ENCODE measurements at regions not wholly inside any gene's neighbourhood (a gene's known extent, or its start where the extent isn't known, plus 50 kb on each side); places are given as distances from the start of the nearest gene placed in this dataset.

- no peak for TF ChIP-seq POLR2AphosphoS5 (IDR thresholded peaks at IDR 0.05)
- TF ChIP-seq, protein P1, sequence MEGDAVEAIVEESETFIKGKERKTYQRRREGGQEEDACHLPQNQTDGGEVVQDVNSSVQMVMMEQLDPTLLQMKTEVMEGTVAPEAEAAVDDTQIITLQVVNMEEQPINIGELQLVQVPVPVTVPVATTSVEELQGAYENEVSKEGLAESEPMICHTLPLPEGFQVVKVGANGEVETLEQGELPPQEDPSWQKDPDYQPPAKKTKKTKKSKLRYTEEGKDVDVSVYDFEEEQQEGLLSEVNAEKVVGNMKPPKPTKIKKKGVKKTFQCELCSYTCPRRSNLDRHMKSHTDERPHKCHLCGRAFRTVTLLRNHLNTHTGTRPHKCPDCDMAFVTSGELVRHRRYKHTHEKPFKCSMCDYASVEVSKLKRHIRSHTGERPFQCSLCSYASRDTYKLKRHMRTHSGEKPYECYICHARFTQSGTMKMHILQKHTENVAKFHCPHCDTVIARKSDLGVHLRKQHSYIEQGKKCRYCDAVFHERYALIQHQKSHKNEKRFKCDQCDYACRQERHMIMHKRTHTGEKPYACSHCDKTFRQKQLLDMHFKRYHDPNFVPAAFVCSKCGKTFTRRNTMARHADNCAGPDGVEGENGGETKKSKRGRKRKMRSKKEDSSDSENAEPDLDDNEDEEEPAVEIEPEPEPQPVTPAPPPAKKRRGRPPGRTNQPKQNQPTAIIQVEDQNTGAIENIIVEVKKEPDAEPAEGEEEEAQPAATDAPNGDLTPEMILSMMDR (IDR thresholded peaks at IDR 0.05) = no peak
- H3K4me1 ChIP-seq = no peaks in the 10 kb centered on the region
- H3K27ac ChIP-seq = no peak overlapping the region
- no peaks in the 10 kb centered on the region for H3K27me3 ChIP-seq
- no peak overlapping the region for H3K4me3 ChIP-seq
- H3K9me3 ChIP-seq = peaks cover 3 to 10% of the 10 kb centered on the region in 2 donors
- H3K36me3 ChIP-seq = no peaks in the 10 kb centered on the region
- DNase-seq (ENCODE audit: low spot score in 2 of 2) = no peak
- intact Hi-C loops (cut with DNase I; ENCODE audit: low total_unique reads) = loop anchor here (10.0 kb wide), 1 partner anchor 283 kb away; no protein-coding TSS in a partner anchor
Measured at GRCh38 chr3:127377801-127378655, 90.2 kb upstream of the PRR20G start.

DNA sequence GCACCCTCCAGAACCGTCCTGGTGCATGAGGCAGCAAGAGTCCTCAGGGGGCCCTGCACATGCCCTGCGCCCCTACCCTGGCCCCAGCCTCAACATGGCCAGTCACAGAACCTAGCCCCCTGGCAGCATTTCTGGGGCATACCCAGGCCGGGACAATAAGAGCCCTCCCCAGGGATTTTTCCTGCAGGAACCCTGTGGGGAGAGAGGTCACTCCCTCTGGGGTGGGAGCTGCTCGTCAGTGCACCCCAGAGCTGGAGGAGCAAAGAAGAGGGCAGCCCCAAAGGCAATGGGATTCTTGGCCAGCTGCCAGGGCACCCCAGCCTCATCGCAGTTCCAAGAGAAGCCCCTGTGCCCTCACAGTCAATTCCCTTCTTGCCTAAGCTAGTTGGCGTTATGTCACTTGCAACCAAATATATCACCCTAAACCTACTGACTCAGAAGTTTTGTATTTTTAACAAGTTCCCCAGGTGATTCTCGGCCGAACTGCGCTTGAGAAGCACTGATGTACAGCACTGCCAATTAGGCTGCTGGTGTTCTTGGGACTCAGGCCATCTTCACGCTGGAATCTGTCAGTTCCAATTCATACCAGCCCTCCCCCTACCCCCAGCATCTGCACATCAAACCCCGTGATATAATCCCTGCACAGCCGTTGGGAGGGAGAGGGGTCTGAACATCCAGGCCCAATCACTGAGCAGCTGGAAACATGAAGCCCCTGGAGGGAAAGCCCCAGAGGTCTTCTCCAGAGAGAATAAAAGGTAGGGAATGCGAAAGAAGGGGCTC is 87.5 kb upstream of the PRR20G start:
- Histone ChIP-seq H3K36me3 (no peaks in the 10 kb centered on the region), H3K9me3 (peaks cover 3 to 4% of the 10 kb centered on the region in 2 donors), H3K4me1 (no peaks in the 10 kb centered on the region), H3K4me3 (no peak overlapping the region), H3K27ac (no peak overlapping the region), H3K27me3 (peaks cover 0 to 8% of the 10 kb centered on the region in 2 donors)
- intact Hi-C loops (cut with DNase I; ENCODE audit: low total_unique reads) = loop anchor here (10.0 kb wide), 1 partner anchor 281 kb away; no protein-coding TSS in a partner anchor
- DNase-seq (ENCODE audit: low spot score in 2 of 2) = no peak
- TF ChIP-seq, protein P1 (IDR thresholded peaks at IDR 0.05) = no peak
- no peak for TF ChIP-seq POLR2AphosphoS5 (IDR thresholded peaks at IDR 0.05)

GRCh38 chr3:127374086-127375010 is 86.5 kb upstream of the PRR20G start:
- intact Hi-C loops (cut with DNase I; ENCODE audit: low total_unique reads) = loop anchor here (10.0 kb wide), 1 partner anchor 280 kb away; no protein-coding TSS in a partner anchor
- Histone ChIP-seq H3K27me3 (peaks cover 0 to 8% of the 10 kb centered on the region in 2 donors), H3K9me3 (peaks cover 3 to 4% of the 10 kb centered on the region in 2 donors), H3K27ac (no peak overlapping the region), H3K36me3 (no peaks in the 10 kb centered on the region), H3K4me3 (no peak overlapping the region), H3K4me1 (no peaks in the 10 kb centered on the region)
- no peak for DNase-seq (ENCODE audit: low spot score in 2 of 2)
- TF ChIP-seq POLR2AphosphoS5 (IDR thresholded peaks at IDR 0.05) (no peak), POLR2A (IDR thresholded peaks at IDR 0.05) (no peak)
- TF ChIP-seq, protein P1 (IDR thresholded peaks at IDR 0.05) = no peak

DNA sequence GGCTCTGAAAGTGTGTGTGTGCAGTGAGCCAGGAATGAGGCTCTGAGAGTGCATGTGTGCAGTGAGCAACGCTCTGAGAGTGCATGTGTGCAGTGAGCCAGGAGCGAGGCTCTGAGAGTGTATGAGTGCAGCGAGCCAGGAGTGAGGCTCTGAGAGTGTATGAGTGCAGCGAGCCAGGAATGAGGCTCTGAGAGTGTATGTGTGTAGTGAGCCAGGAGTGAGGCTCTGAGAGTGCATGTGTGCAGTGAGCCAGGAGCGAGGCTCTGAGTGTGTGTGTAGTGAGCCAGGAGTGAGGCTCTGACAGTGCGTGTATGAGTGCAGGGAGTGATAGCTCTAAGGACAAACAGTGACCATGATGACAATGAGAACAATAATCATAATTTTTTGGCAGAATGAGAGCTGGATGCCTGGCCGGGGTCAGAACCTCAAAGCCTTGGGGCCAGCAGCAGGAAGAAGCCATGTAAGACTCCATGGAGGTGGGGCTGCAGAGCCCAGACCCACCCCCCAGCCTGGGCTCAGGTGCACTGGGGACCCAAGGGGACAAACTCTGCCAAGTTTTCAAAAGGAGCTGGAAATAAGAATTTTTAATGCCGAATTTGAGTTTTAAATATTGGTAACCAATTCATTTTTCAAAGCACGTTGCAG is 85.7 kb upstream of the PRR20G start:
- no peaks in the 10 kb centered on the region for H3K4me1 ChIP-seq
- no peak overlapping the region for H3K27ac ChIP-seq
- no peak for DNase-seq (ENCODE audit: low spot score in 2 of 2)
- H3K36me3 ChIP-seq = no peaks in the 10 kb centered on the region
- H3K27me3 ChIP-seq = peaks cover 0 to 8% of the 10 kb centered on the region in 2 donors
- peaks cover 3 to 4% of the 10 kb centered on the region in 2 donors for H3K9me3 ChIP-seq
- TF ChIP-seq POLR2AphosphoS5 (IDR thresholded peaks at IDR 0.05) = no peak
- TF ChIP-seq, protein P1 (IDR thresholded peaks at IDR 0.05) = no peak
- no peak for TF ChIP-seq POLR2A (IDR thresholded peaks at IDR 0.05)
- no peak overlapping the region for H3K4me3 ChIP-seq
- intact Hi-C loops (cut with DNase I; ENCODE audit: low total_unique reads) = loop anchor here (10.0 kb wide), 1 partner anchor 279 kb away; no protein-coding TSS in a partner anchor

Measured in breast epithelium (tissue), 4 donors.